ENCODE measurements at regions not wholly inside any gene's neighbourhood (a gene's known extent, or its start where the extent isn't known, plus 50 kb on each side); places are given as distances from the start of the nearest gene placed in this dataset.

- H3K9me3 Mint-ChIP-seq, result no peaks in the 10 kb centered on the region
- peaks cover 4% of the 10 kb centered on the region for H3K27me3 Mint-ChIP-seq
- DNase-seq, result no peak
- ChIA-PET POLR2A (no interaction called here), CTCF (no interaction called here)
- no peaks in the 10 kb centered on the region for H3K4me1 Mint-ChIP-seq
- no peak overlapping the region for H3K27ac Mint-ChIP-seq
- no peak overlapping the region for H3K4me3 Mint-ChIP-seq
- no peaks in the 10 kb centered on the region for H3K36me3 Mint-ChIP-seq (ENCODE audit: low read depth)
Observed at GRCh38 chrX:149262086-149262485, 243.0 kb downstream of the IDS start.

- ChIA-PET CTCF (no interaction called here), POLR2A (no interaction called here)
- Mint-ChIP-seq H3K9me3 (no peaks in the 10 kb centered on the region), H3K4me3 (no peak overlapping the region), H3K36me3 (ENCODE audit: low read depth) (no peaks in the 10 kb centered on the region), H3K27me3 (peaks cover 4% of the 10 kb centered on the region), H3K27ac (no peak overlapping the region), H3K4me1 (no peaks in the 10 kb centered on the region)
- no peak for DNase-seq
Observed at GRCh38 chrX:149259241-149259640, 245.9 kb downstream of the IDS start.

- CTCF ChIA-PET, result no interaction called here
- H3K36me3 Mint-ChIP-seq (ENCODE audit: low read depth), result no peaks in the 10 kb centered on the region
- peaks cover 1% of the 10 kb centered on the region for H3K27me3 Mint-ChIP-seq
- POLR2A ChIA-PET, result no interaction called here
- H3K4me3 Mint-ChIP-seq, result no peak overlapping the region
- no peaks in the 10 kb centered on the region for H3K4me1 Mint-ChIP-seq
- no peaks in the 10 kb centered on the region for H3K9me3 Mint-ChIP-seq
- H3K27ac Mint-ChIP-seq, result no peak overlapping the region
- no peak for DNase-seq
Observed at GRCh38 chrX:149255860-149256259, 249.2 kb downstream of the IDS start.

- no peak overlapping the region for H3K4me3 Mint-ChIP-seq
- H3K4me1 Mint-ChIP-seq, result no peaks in the 10 kb centered on the region
- H3K36me3 Mint-ChIP-seq (ENCODE audit: low read depth), result no peaks in the 10 kb centered on the region
- H3K9me3 Mint-ChIP-seq, result no peaks in the 10 kb centered on the region
- DNase-seq, result no peak
- ChIA-PET POLR2A (no interaction called here), CTCF (interaction anchor here (0.7 kb wide), 1 partner anchor 223 kb away, joined by 3 read pairs; no protein-coding TSS in a partner anchor)
- no peaks in the 10 kb centered on the region for H3K27me3 Mint-ChIP-seq
- H3K27ac Mint-ChIP-seq, result no peak overlapping the region
Observed at GRCh38 chrX:149248073-149248625, 257.0 kb downstream of the IDS start.

GRCh38 chrX:149230689-149231088 is 274.4 kb downstream of the IDS start:
- H3K27me3 Mint-ChIP-seq, result peaks cover 1% of the 10 kb centered on the region
- H3K4me1 Mint-ChIP-seq, result no peaks in the 10 kb centered on the region
- ChIA-PET POLR2A (no interaction called here), CTCF (no interaction called here)
- no peaks in the 10 kb centered on the region for H3K36me3 Mint-ChIP-seq (ENCODE audit: low read depth)
- H3K9me3 Mint-ChIP-seq, result peaks cover 6% of the 10 kb centered on the region
- H3K4me3 Mint-ChIP-seq, result no peak overlapping the region
- H3K27ac Mint-ChIP-seq, result no peak overlapping the region
- DNase-seq, result no peak

- Mint-ChIP-seq H3K27ac (no peak overlapping the region), H3K36me3 (ENCODE audit: low read depth) (no peaks in the 10 kb centered on the region), H3K4me3 (no peak overlapping the region), H3K9me3 (peaks cover 6% of the 10 kb centered on the region), H3K27me3 (no peaks in the 10 kb centered on the region), H3K4me1 (no peaks in the 10 kb centered on the region)
- CTCF ChIA-PET, result no interaction called here
- POLR2A ChIA-PET, result no interaction called here
- no peak for DNase-seq
Observed at GRCh38 chrX:149223854-149224253, 281.3 kb downstream of the IDS start.

GRCh38 chrX:149222040-149222439 is 283.1 kb downstream of the IDS start:
- ChIA-PET CTCF (no interaction called here), POLR2A (no interaction called here)
- DNase-seq, result no peak
- Mint-ChIP-seq H3K4me3 (no peak overlapping the region), H3K36me3 (ENCODE audit: low read depth) (no peaks in the 10 kb centered on the region), H3K9me3 (peaks cover 2% of the 10 kb centered on the region), H3K27ac (no peak overlapping the region), H3K27me3 (no peaks in the 10 kb centered on the region), H3K4me1 (no peaks in the 10 kb centered on the region)

- H3K4me1 Mint-ChIP-seq, result no peaks in the 10 kb centered on the region
- no peaks in the 10 kb centered on the region for H3K36me3 Mint-ChIP-seq (ENCODE audit: low read depth)
- H3K27ac Mint-ChIP-seq, result no peak overlapping the region
- ChIA-PET POLR2A (no interaction called here), CTCF (interaction anchor here (0.5 kb wide), 1 partner anchor 717 kb away, joined by 3 read pairs; the partner anchor contains the start of gene EOLA2)
- DNase-seq, result no peak
- no peak overlapping the region for H3K4me3 Mint-ChIP-seq
- H3K27me3 Mint-ChIP-seq, result no peaks in the 10 kb centered on the region
- peaks cover 2% of the 10 kb centered on the region for H3K9me3 Mint-ChIP-seq
Observed at GRCh38 chrX:149221230-149221629, 283.9 kb downstream of the IDS start.

GRCh38 chrX:149213264-149213663 is 291.8 kb downstream of the IDS start:
- CTCF ChIA-PET, result no interaction called here
- Mint-ChIP-seq H3K9me3 (peaks cover 2% of the 10 kb centered on the region), H3K27ac (no peak overlapping the region), H3K4me1 (no peaks in the 10 kb centered on the region), H3K4me3 (no peak overlapping the region), H3K27me3 (no peaks in the 10 kb centered on the region), H3K36me3 (ENCODE audit: low read depth) (no peaks in the 10 kb centered on the region)
- POLR2A ChIA-PET, result no interaction called here
- DNase-seq, result no peak

GRCh38 chrX:149208307-149208706 is 296.8 kb downstream of the IDS start:
- DNase-seq, result no peak

GRCh38 chrX:149207518-149207917 is 297.6 kb downstream of the IDS start:
- Mint-ChIP-seq H3K27me3 (no peaks in the 10 kb centered on the region), H3K27ac (no peak overlapping the region), H3K36me3 (ENCODE audit: low read depth) (no peaks in the 10 kb centered on the region), H3K9me3 (no peaks in the 10 kb centered on the region), H3K4me1 (no peaks in the 10 kb centered on the region), H3K4me3 (no peak overlapping the region)
- ChIA-PET POLR2A (no interaction called here), CTCF (no interaction called here)
- DNase-seq, result no peak

More at GRCh38 chrX:149208307-149208706, 296.8 kb downstream of the IDS start:
- Mint-ChIP-seq H3K36me3 (ENCODE audit: low read depth) (no peaks in the 10 kb centered on the region), H3K4me1 (no peaks in the 10 kb centered on the region), H3K4me3 (no peak overlapping the region), H3K9me3 (no peaks in the 10 kb centered on the region), H3K27ac (no peak overlapping the region), H3K27me3 (no peaks in the 10 kb centered on the region)
- CTCF ChIA-PET, result no interaction called here
- POLR2A ChIA-PET, result no interaction called here

GRCh38 chrX:149205937-149206336 is 299.2 kb downstream of the IDS start:
- Mint-ChIP-seq H3K4me1 (no peaks in the 10 kb centered on the region), H3K9me3 (no peaks in the 10 kb centered on the region), H3K27me3 (no peaks in the 10 kb centered on the region), H3K4me3 (no peak overlapping the region), H3K27ac (no peak overlapping the region), H3K36me3 (ENCODE audit: low read depth) (no peaks in the 10 kb centered on the region)
- POLR2A ChIA-PET, result no interaction called here
- no peak for DNase-seq
- CTCF ChIA-PET, result no interaction called here

- no peak for DNase-seq
- Mint-ChIP-seq H3K36me3 (ENCODE audit: low read depth) (no peaks in the 10 kb centered on the region), H3K9me3 (no peaks in the 10 kb centered on the region), H3K27me3 (no peaks in the 10 kb centered on the region), H3K4me3 (no peak overlapping the region), H3K4me1 (no peaks in the 10 kb centered on the region), H3K27ac (no peak overlapping the region)
- CTCF ChIA-PET, result no interaction called here
- POLR2A ChIA-PET, result no interaction called here
Observed at GRCh38 chrX:149205081-149205480, 300.0 kb downstream of the IDS start.

- no peak overlapping the region for H3K4me3 Mint-ChIP-seq
- POLR2A ChIA-PET, result no interaction called here
Observed at GRCh38 chrX:149199734-149200133, 305.4 kb downstream of the IDS start.

More at GRCh38 chrX:149199734-149200133, 305.4 kb downstream of the IDS start:
- no peaks in the 10 kb centered on the region for H3K4me1 Mint-ChIP-seq
- no peaks in the 10 kb centered on the region for H3K9me3 Mint-ChIP-seq
- H3K27me3 Mint-ChIP-seq, result no peaks in the 10 kb centered on the region
- DNase-seq, result no peak
- H3K36me3 Mint-ChIP-seq (ENCODE audit: low read depth), result no peaks in the 10 kb centered on the region
- CTCF ChIA-PET, result no interaction called here
- no peak overlapping the region for H3K27ac Mint-ChIP-seq

All from activated CD4-positive, alpha-beta memory T cell treated with anti-CD3 and anti-CD28 coated beads, Interleukin-2, amount 10 ng/mL, durations not matched to agents 7 days and 5 days (primary cell).